ENCODE measurements at regions not wholly inside any gene's neighbourhood (a gene's known extent, or its start where the extent isn't known, plus 50 kb on each side); places are given as distances from the start of the nearest gene placed in this dataset.
"Not testable (repeated sequence)": the region's sequence is repeated elsewhere in the genome, so short reads cannot be mapped to it uniquely, and the experiment has no call there.

DNA sequence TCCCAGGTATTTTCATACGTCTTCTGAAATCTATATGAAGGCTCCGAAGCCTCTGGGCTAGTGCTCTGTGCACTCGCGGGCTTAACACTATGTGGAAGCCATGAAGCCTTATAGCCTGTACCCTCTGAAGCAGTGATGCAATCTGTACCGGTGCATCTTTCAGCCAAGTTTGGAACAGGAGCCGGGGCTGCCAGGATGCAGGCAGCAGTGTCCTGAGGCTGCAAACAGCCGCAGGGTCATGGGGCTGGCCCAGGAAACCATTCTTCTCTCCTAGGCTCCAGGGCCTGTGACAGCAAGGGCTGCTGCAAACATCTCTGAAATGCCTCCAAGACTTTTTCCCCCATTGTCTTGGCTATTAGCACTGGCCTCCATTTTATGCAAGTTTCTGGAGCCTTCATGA lies 279.6 kb downstream of the POTED start:
- CTCF ChIA-PET; dilution Hi-C loops (cut with MboI; ENCODE audit: extremely low pct_ligation_motif_present, low sequenced_read_pairs); intact Hi-C loops (cut with micrococcal nuclease); H4K20me1 ChIP-seq (replicated peaks; ENCODE audit: control insufficient read depth, extremely low read depth, insufficient read depth, low read length); H3K36me3 ChIP-seq (ENCODE audit: control insufficient read depth in 2 of 2, extremely low read depth in 1 of 2, insufficient read depth in 2 of 2, low read length in 2 of 2); H2AFZ ChIP-seq (ENCODE audit: low read depth, low read length); BruUV-seq (replicated peaks); H3K4me3 ChIP-seq (replicated peaks in 1 of 3; ENCODE audit: insufficient read depth in 1 of 3, low read depth in 1 of 3, low read length in 3 of 3); H3K27ac ChIP-seq (ENCODE audit: insufficient read depth, low read depth, low read length); H3K9ac ChIP-seq (replicated peaks; ENCODE audit: extremely low read depth, insufficient read depth, low read length); DNase-seq (ENCODE audit: low read depth, low spot score); H3K4me1 ChIP-seq (ENCODE audit: control insufficient read depth, extremely low read depth, insufficient read depth, low read length); H3K4me2 ChIP-seq (ENCODE audit: insufficient read depth, low read length); FAIRE-seq; H3K79me2 ChIP-seq (ENCODE audit: control insufficient read depth, insufficient read depth, low read length); H3K9me3 ChIP-seq (replicated peaks; ENCODE audit: control insufficient read depth, insufficient read depth, low read length); H3K27me3 ChIP-seq (ENCODE audit: control insufficient read depth in 2 of 2, insufficient read depth in 2 of 2, low read length in 2 of 2); H3K9me1 ChIP-seq (replicated peaks; ENCODE audit: control insufficient read depth, extremely low read depth, insufficient read depth, low read length); POLR2A ChIA-PET: not testable (repeated sequence)

DNA sequence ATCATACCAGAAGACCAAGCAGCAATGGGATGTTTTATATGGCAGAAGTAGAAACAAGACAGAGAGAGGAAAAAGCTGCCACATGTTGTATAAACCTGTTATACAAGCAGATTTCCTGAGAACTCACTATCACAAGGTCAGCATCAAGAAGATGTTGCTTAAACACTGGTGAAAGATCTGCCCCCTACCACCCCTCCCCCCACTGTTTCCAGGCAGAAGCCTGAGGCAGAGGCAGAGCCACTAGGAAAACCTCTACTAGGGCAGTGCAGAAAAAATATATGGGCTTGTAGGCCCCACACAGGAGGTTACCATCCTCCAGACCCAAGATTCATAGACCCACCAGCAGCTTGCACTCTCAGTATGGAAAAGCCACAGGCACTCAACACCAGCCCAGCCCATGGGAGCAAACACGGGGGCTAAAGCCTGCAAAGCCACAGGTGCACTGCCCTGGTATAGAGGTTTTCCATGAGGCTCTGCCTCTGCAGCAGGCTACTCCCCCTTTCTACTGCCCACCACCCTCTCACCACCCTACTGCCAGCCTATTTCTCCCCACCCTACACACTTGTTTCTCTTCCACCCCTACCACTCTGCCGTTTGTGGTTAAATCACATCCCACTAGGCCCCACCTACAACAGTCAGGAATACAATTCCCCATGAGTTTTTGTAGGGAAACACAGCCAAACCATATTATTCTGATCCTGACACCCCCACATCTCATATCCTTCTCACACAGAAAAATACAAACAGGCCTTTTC lies 274.2 kb downstream of the POTED start:
- H3K9ac ChIP-seq (replicated peaks; ENCODE audit: extremely low read depth, insufficient read depth, low read length); dilution Hi-C loops (cut with MboI; ENCODE audit: extremely low pct_ligation_motif_present, low sequenced_read_pairs): not testable (repeated sequence)

DNA sequence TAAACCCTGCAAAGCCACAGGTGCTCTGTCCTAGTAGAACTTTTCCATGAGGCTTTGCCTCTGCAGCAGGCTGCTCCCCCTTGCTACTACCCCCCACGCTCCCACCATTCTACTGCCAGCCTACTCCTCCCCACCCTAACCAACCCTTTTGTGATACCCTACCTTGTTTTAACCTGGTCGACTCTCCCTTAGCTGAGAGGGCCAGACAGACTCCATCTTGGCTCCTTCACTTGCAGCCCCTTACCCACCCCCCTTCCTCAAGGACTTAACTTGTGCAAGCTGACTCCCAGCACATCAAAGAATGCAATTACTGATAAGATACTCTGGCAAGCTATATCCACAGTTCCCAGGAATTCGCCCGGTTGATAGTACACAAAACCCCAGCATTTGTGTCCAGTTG lies 267.9 kb downstream of the POTED start:
- intact Hi-C loops (cut with micrococcal nuclease); H3K27me3 ChIP-seq (ENCODE audit: control insufficient read depth in 2 of 2, insufficient read depth in 2 of 2, low read length in 2 of 2); H3K79me2 ChIP-seq (ENCODE audit: control insufficient read depth, insufficient read depth, low read length); H2AFZ ChIP-seq (ENCODE audit: low read depth, low read length); H3K27ac ChIP-seq (ENCODE audit: insufficient read depth, low read depth, low read length); H3K4me3 ChIP-seq (replicated peaks in 1 of 3; ENCODE audit: insufficient read depth in 1 of 3, low read depth in 1 of 3, low read length in 3 of 3); H3K4me2 ChIP-seq (ENCODE audit: insufficient read depth, low read length); POLR2A ChIA-PET; H4K20me1 ChIP-seq (replicated peaks; ENCODE audit: control insufficient read depth, extremely low read depth, insufficient read depth, low read length); H3K4me1 ChIP-seq (ENCODE audit: control insufficient read depth, extremely low read depth, insufficient read depth, low read length); H3K9me3 ChIP-seq (replicated peaks; ENCODE audit: control insufficient read depth, insufficient read depth, low read length); H3K9ac ChIP-seq (replicated peaks; ENCODE audit: extremely low read depth, insufficient read depth, low read length); dilution Hi-C loops (cut with MboI; ENCODE audit: extremely low pct_ligation_motif_present, low sequenced_read_pairs); BruUV-seq (replicated peaks); FAIRE-seq; DNase-seq (ENCODE audit: low read depth, low spot score); H3K36me3 ChIP-seq (ENCODE audit: control insufficient read depth in 2 of 2, extremely low read depth in 1 of 2, insufficient read depth in 2 of 2, low read length in 2 of 2); CTCF ChIA-PET; H3K9me1 ChIP-seq (replicated peaks; ENCODE audit: control insufficient read depth, extremely low read depth, insufficient read depth, low read length): not testable (repeated sequence)

More for the DNA sequence above, 274.2 kb downstream of the POTED start:
- POLR2A ChIA-PET; CTCF ChIA-PET; BruUV-seq (replicated peaks); H3K27me3 ChIP-seq (ENCODE audit: control insufficient read depth in 2 of 2, insufficient read depth in 2 of 2, low read length in 2 of 2); H3K79me2 ChIP-seq (ENCODE audit: control insufficient read depth, insufficient read depth, low read length); intact Hi-C loops (cut with micrococcal nuclease); FAIRE-seq; H3K27ac ChIP-seq (ENCODE audit: insufficient read depth, low read depth, low read length); H3K4me3 ChIP-seq (replicated peaks in 1 of 3; ENCODE audit: insufficient read depth in 1 of 3, low read depth in 1 of 3, low read length in 3 of 3); H3K9me3 ChIP-seq (replicated peaks; ENCODE audit: control insufficient read depth, insufficient read depth, low read length); H3K9me1 ChIP-seq (replicated peaks; ENCODE audit: control insufficient read depth, extremely low read depth, insufficient read depth, low read length); DNase-seq (ENCODE audit: low read depth, low spot score); H4K20me1 ChIP-seq (replicated peaks; ENCODE audit: control insufficient read depth, extremely low read depth, insufficient read depth, low read length); H2AFZ ChIP-seq (ENCODE audit: low read depth, low read length); H3K4me2 ChIP-seq (ENCODE audit: insufficient read depth, low read length); H3K4me1 ChIP-seq (ENCODE audit: control insufficient read depth, extremely low read depth, insufficient read depth, low read length); H3K36me3 ChIP-seq (ENCODE audit: control insufficient read depth in 2 of 2, extremely low read depth in 1 of 2, insufficient read depth in 2 of 2, low read length in 2 of 2): not testable (repeated sequence)

DNA sequence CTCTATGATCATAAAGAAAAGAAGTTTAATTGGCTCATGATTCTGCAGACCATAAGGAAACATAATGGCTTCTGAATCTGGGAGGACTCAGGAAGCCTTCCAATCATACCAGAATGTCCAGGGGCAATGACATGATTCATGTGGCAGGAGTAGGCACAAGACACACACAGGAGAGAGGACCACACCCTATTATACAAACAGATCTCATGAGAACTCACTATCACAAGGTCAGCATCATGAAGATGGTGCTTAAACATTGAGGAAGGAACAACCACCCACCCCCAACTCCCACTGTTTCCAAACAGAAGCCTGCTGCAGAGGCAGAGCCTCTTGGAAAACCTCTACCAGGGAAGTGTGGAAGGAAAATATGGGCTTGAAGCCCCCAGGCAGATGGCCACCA lies 267.4 kb downstream of the POTED start:
- intact Hi-C loops (cut with micrococcal nuclease); CTCF ChIA-PET; H3K27ac ChIP-seq (ENCODE audit: insufficient read depth, low read depth, low read length); H4K20me1 ChIP-seq (replicated peaks; ENCODE audit: control insufficient read depth, extremely low read depth, insufficient read depth, low read length); H3K4me3 ChIP-seq (replicated peaks in 1 of 3; ENCODE audit: insufficient read depth in 1 of 3, low read depth in 1 of 3, low read length in 3 of 3); H3K9me3 ChIP-seq (replicated peaks; ENCODE audit: control insufficient read depth, insufficient read depth, low read length); H3K27me3 ChIP-seq (ENCODE audit: control insufficient read depth in 2 of 2, insufficient read depth in 2 of 2, low read length in 2 of 2); BruUV-seq (replicated peaks); H3K36me3 ChIP-seq (ENCODE audit: control insufficient read depth in 2 of 2, extremely low read depth in 1 of 2, insufficient read depth in 2 of 2, low read length in 2 of 2); POLR2A ChIA-PET; H3K79me2 ChIP-seq (ENCODE audit: control insufficient read depth, insufficient read depth, low read length); dilution Hi-C loops (cut with MboI; ENCODE audit: extremely low pct_ligation_motif_present, low sequenced_read_pairs); H3K4me2 ChIP-seq (ENCODE audit: insufficient read depth, low read length); H3K9ac ChIP-seq (replicated peaks; ENCODE audit: extremely low read depth, insufficient read depth, low read length); H3K4me1 ChIP-seq (ENCODE audit: control insufficient read depth, extremely low read depth, insufficient read depth, low read length); DNase-seq (ENCODE audit: low read depth, low spot score); FAIRE-seq; H2AFZ ChIP-seq (ENCODE audit: low read depth, low read length); H3K9me1 ChIP-seq (replicated peaks; ENCODE audit: control insufficient read depth, extremely low read depth, insufficient read depth, low read length): not testable (repeated sequence)

All from endothelial cell of umbilical vein (primary cell).